Spleen (tissue), 11 donors: ENCODE measurements at regions not wholly inside any gene's neighbourhood (a gene's known extent, or its start where the extent isn't known, plus 50 kb on each side); places are given as distances from the start of the nearest gene placed in this dataset.
"Not testable (repeated sequence)": the region's sequence is repeated elsewhere in the genome, so short reads cannot be mapped to it uniquely, and the experiment has no call there.

Experiments used
- DNase-seq: peaks from one replicate; pipeline ENCODE4 v3.0.0-alpha.2; 2020
- H3K27ac ChIP-seq, 8 donors: fragments of 200-600 bp; sonication (generic) in 7 of 8; 1 replicate in 4 of 8; 2 replicates in 4 of 8; pipeline versions ENCODE4 v1.5.0 to v1.8.0; 2016 to 2021; ENCODE audit warnings: inconsistent platforms in 4 of 8, mild to moderate bottlenecking in 4 of 8, moderate library complexity in 1 of 8
- H3K27me3 ChIP-seq, 7 donors: fragments of 200-600 bp; sonication (generic) in 6 of 7; replicated peaks in 1 of 7; 1 replicate in 4 of 7; 2 replicates in 3 of 7; pipeline versions ENCODE4 v1.5.0 to v1.8.0; 2016 to 2021; ENCODE audit warnings: inconsistent platforms in 3 of 7, mild to moderate bottlenecking in 1 of 7
- H3K36me3 ChIP-seq, 6 donors: fragments of 200-600 bp; sonication (generic) in 5 of 6; 1 replicate in 4 of 6; 2 replicates in 2 of 6; pipeline versions ENCODE4 v1.5.0 to v1.8.0; 2016 to 2021; ENCODE audit warnings: inconsistent platforms in 2 of 6
- H3K4me1 ChIP-seq, 6 donors: fragments of 200-600 bp; sonication (generic) in 5 of 6; 1 replicate in 3 of 6; 2 replicates in 3 of 6; pipeline versions ENCODE4 v1.5.0 to v1.8.0; 2016 to 2021; ENCODE audit warnings: inconsistent platforms in 3 of 6
- H3K4me3 ChIP-seq, 8 donors: fragments of 200-600 bp; sonication (generic) in 7 of 8; 1 replicate in 4 of 8; 2 replicates in 4 of 8; pipeline versions ENCODE4 v1.5.0 to v1.8.0; 2016 to 2021; ENCODE audit warnings: inconsistent platforms in 4 of 8, mild to moderate bottlenecking in 4 of 8, moderate library complexity in 2 of 8
- H3K9me3 ChIP-seq, 8 donors: fragments of 200-600 bp; sonication (generic) in 7 of 8; 1 replicate in 4 of 8; 2 replicates in 4 of 8; pipeline versions ENCODE4 v1.5.0 to v1.8.0; 2016 to 2021; ENCODE audit warnings: inconsistent platforms in 4 of 8
- POLR2A ChIP-seq, 3 donors: fragments of 450-650 bp; IDR thresholded peaks; one replicate each; pipeline ENCODE4 v1.5.1; 2017; ENCODE audit warnings: antibody characterized with exemption in 3 of 3, mild to moderate bottlenecking in 1 of 3
- POLR2AphosphoS5 ChIP-seq, 3 donors: sonication (generic); formaldehyde crosslinking; IDR thresholded peaks; one replicate each; pipeline ENCODE4 v1.5.1; 2017; ENCODE audit warnings: antibody characterized with exemption in 3 of 3
- WGBS, 5 donors: extraction: QIAGEN DNeasy Blood & Tissue Kit in 3 of 5; methylation state at CpG; one replicate each; pipeline versions ENCODE4 v1.1.5 to v1.1.7; 2013 to 2018; 5-methylcytosine and 5-hydroxymethylcytosine counted together
- intact Hi-C: fragments of 100-400 bp; cut with DNase I; formaldehyde crosslinking; loops from one replicate; pipeline ENCODE4 v1.15.0; 2023; ENCODE audit warnings: low total_unique reads
- TF ChIP-seq, protein P1 (sequence below), 11 experiments: fragments of 200-600 bp in 7 of 11; fragments of 450-650 bp in 4 of 11; sonication (generic) in 4 of 11; IDR thresholded peaks in 8 of 11; conservative IDR thresholded peaks in 3 of 11; 1 replicate in 7 of 11; 2 replicates in 4 of 11; pipeline versions ENCODE4 v1.4.0 to v1.8.0; 2016 to 2021; ENCODE audit warnings: antibody characterized with exemption in 11 of 11, inconsistent platforms in 4 of 11, mild to moderate bottlenecking in 1 of 11
- donor health status: healthy with polysubstance abuse.
- donor health status: DM: no; HTN: no; CAD: no; lungs with moderate emphysema.
- donor health status: DM: no; HTN: no; CAD: no.
- donor health status: Bipolar disorder and iron deficiency.
- donor health status: healthy.
- donor health status: DM: no; HTN: no; CAD: no.
- donor health status: DM: yes; HTN: yes; CAD: no.

DNA sequence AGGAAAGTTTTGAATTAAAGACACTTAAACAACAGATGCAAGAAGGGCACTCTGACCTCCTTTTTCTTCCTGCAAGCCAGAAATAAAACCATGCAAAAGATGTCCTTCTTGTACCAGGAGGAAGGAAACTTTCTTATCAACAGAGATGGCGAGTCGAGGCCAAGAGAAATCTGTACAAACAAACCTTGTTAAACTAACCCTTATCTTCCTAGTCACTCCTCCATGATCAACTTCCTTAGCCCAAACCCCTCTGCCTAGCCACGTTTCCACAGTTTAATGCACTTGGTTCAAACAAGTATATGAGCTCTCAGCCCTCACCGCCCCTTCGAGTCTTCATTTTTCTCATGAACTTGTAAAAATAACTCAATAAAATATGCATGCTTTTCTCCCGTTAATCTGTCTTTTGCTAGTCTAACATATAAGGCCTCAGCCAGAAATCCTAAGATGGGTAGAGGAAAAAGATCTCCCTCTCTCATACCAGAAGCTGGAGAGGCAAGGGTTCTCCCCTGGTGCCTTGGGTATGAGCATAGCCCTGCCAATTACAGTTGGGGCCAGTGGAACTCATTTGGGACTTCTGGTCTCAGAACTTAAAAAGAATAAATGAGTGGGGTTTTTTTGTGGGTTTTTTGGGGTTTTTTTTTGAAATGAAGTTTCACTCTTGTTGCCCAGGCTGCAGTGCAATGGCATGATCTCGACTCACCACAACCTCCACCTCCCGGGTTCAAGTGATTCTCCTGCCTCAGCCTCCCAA is 141.7 kb upstream of the SOD1 start:
- WGBS, 5 donors = 58 to 70% (median 63%) methylated on average over 8 of the region's 8 CpGs
- Histone ChIP-seq H3K27ac (no peak overlapping the region), H3K36me3 (no peaks in the 10 kb centered on the region), H3K27me3 (no peaks in the 10 kb centered on the region), H3K4me1 (no peaks in the 10 kb centered on the region), H3K9me3 (no peaks in the 10 kb centered on the region), H3K4me3 (no peak overlapping the region)
- TF ChIP-seq, protein P1, sequence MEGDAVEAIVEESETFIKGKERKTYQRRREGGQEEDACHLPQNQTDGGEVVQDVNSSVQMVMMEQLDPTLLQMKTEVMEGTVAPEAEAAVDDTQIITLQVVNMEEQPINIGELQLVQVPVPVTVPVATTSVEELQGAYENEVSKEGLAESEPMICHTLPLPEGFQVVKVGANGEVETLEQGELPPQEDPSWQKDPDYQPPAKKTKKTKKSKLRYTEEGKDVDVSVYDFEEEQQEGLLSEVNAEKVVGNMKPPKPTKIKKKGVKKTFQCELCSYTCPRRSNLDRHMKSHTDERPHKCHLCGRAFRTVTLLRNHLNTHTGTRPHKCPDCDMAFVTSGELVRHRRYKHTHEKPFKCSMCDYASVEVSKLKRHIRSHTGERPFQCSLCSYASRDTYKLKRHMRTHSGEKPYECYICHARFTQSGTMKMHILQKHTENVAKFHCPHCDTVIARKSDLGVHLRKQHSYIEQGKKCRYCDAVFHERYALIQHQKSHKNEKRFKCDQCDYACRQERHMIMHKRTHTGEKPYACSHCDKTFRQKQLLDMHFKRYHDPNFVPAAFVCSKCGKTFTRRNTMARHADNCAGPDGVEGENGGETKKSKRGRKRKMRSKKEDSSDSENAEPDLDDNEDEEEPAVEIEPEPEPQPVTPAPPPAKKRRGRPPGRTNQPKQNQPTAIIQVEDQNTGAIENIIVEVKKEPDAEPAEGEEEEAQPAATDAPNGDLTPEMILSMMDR (IDR thresholded peaks at IDR 0.05 in 8 of 11, conservative IDR thresholded peaks at IDR 0.05 in 3 of 11) = no peak
- TF ChIP-seq POLR2A (IDR thresholded peaks at IDR 0.05) = no peak
- no peak for TF ChIP-seq POLR2AphosphoS5 (IDR thresholded peaks at IDR 0.05)
- intact Hi-C loops = loop anchor here (5.0 kb wide), 1 partner anchor 49 kb away; no protein-coding TSS in a partner anchor
- no peak for DNase-seq

DNA sequence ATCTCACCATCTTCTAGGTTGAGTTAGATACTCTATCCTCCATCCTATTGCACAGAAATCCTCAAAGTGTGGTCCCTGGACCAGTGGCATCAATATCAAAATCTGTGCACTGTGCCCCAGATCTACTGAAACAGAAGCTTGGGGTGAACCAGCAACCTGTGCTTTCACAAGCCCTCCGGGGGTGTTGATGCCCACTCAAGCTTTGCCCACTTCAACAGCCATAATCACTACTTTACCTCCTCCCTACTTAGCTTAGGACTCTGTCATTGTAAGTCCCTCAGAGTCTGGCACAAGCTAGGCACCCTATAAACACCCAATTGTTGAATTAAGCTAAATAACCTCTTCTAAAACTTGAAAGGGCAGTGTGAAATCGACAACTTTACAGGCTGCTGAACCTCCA is 144.2 kb upstream of the SOD1 start:
- Histone ChIP-seq H3K9me3 (no peaks in the 10 kb centered on the region), H3K36me3 (no peaks in the 10 kb centered on the region), H3K4me3 (no peak overlapping the region), H3K27me3 (no peaks in the 10 kb centered on the region), H3K4me1 (no peaks in the 10 kb centered on the region), H3K27ac (no peak overlapping the region)
- no peak for DNase-seq
- 83 to 93% (median 86%) methylated on average over 2 of the region's 2 CpGs for WGBS, 5 donors
- intact Hi-C loops = loop anchor here (5.0 kb wide), 1 partner anchor 52 kb away; no protein-coding TSS in a partner anchor
- TF ChIP-seq POLR2A (IDR thresholded peaks at IDR 0.05) (no peak), POLR2AphosphoS5 (IDR thresholded peaks at IDR 0.05) (no peak)
- TF ChIP-seq, protein P1 (IDR thresholded peaks at IDR 0.05 in 8 of 11, conservative IDR thresholded peaks at IDR 0.05 in 3 of 11) = no peak

DNA sequence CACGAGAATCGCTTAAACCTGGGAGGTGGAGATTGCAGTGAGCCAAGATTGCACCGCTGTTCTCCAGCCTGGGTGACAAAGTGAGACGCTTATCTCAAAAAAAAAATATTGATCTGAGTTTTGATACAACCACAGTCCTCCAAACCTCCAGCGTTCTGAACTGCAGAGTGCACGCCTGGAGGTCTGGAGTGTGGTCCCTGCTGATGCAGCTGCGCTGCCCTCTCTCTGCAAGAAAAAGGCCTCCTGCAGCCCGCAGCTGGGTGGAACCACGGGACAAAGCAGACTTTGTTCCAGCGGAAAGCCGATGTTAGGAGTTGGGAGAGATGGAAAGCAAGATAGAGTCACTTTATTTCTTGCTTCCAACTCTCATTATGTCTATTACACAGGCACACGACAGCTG is 144.9 kb upstream of the SOD1 start:
- intact Hi-C loops = no loop called here
- no peaks in the 10 kb centered on the region for H3K27me3 ChIP-seq
- WGBS, 5 donors = 77 to 89% (median 84%) methylated on average over 12 of the region's 12 CpGs
- no peak overlapping the region for H3K4me3 ChIP-seq
- H3K9me3 ChIP-seq = no peaks in the 10 kb centered on the region
- H3K27ac ChIP-seq = no peak overlapping the region
- H3K36me3 ChIP-seq = no peaks in the 10 kb centered on the region
- no peak for DNase-seq
- TF ChIP-seq POLR2AphosphoS5 (IDR thresholded peaks at IDR 0.05) (no peak), POLR2A (IDR thresholded peaks at IDR 0.05) (no peak)
- TF ChIP-seq, protein P1 (IDR thresholded peaks at IDR 0.05 in 8 of 11, conservative IDR thresholded peaks at IDR 0.05 in 3 of 11) = no peak
- peaks cover 0 to 5% (median 0%) of the 10 kb centered on the region in 6 donors for H3K4me1 ChIP-seq

DNA sequence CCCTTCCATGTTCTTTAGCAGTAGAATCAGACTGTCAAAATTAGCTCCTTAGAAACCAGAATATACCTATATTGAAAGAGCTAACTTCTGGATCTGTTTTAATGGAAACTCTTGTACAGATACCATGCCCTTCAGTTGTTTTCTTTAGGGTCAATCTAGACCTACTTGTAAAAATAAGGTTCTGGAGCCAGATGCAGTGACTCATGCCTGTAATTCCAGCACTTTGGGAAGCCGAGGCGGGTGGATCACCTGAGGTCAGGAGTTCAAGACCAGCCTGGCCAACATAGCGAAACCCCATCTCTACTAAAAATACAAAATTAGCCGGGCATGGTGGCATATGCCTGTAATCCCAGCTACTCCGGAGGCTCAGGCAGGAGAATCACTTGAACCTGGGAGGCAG is 146.0 kb upstream of the SOD1 start:
- H3K4me1 ChIP-seq, H3K27ac ChIP-seq, DNase-seq, H3K4me3 ChIP-seq, H3K9me3 ChIP-seq, intact Hi-C loops, H3K36me3 ChIP-seq, H3K27me3 ChIP-seq: not testable (repeated sequence)
- 89 to 98% (median 91%) methylated on average over 5 of the region's 5 CpGs for WGBS, 5 donors

DNA sequence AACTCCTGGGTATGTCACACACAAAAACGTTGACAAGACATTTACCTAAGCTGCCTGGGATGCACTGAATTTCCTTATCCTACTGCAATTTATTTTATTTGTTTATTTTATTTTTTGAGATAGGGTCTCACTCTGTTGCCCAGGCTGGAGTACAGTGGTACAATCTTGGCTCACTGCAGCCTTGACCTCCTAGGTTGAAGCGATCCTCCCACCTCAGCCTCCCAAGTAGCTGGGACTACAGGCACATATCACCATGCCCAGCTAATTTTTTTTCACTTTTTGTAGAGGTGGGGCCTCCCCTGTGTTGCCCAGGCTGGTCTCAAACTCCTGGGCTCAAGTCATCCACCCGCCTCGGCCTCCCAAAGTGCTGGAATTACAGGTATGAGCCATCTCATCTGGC is 147.5 kb upstream of the SOD1 start:
- H3K4me3 ChIP-seq, DNase-seq, H3K4me1 ChIP-seq, H3K27ac ChIP-seq, intact Hi-C loops, H3K27me3 ChIP-seq, H3K36me3 ChIP-seq, H3K9me3 ChIP-seq: not testable (repeated sequence)
- 78 to 90% (median 84%) methylated on average over 4 of the region's 4 CpGs for WGBS, 5 donors
